Spleen (tissue), 7 donors: ENCODE measurements at regions not wholly inside any gene's neighbourhood (a gene's known extent, or its start where the extent isn't known, plus 50 kb on each side); places are given as distances from the start of the nearest gene placed in this dataset.

ENCODE experiments used
- POLR2AphosphoS5 ChIP-seq, 3 donors: sonication (generic); formaldehyde crosslinking; IDR thresholded peaks; one replicate each; pipeline ENCODE4 v1.5.1; 2017; ENCODE audit warnings: antibody characterized with exemption in 3 of 3
- TF ChIP-seq, protein P1 (sequence below), 11 experiments: fragments of 200-600 bp in 7 of 11; fragments of 450-650 bp in 4 of 11; sonication (generic) in 4 of 11; IDR thresholded peaks in 8 of 11; conservative IDR thresholded peaks in 3 of 11; 1 replicate in 7 of 11; 2 replicates in 4 of 11; pipeline versions ENCODE4 v1.4.0 to v1.8.0; 2016 to 2021; ENCODE audit warnings: antibody characterized with exemption in 11 of 11, inconsistent platforms in 4 of 11, mild to moderate bottlenecking in 1 of 11
- donor health status: DM: no; HTN: no; CAD: no; lungs with moderate emphysema.
- donor health status: DM: no; HTN: no; CAD: no.
- donor health status: DM: no; HTN: no; CAD: no.

DNA sequence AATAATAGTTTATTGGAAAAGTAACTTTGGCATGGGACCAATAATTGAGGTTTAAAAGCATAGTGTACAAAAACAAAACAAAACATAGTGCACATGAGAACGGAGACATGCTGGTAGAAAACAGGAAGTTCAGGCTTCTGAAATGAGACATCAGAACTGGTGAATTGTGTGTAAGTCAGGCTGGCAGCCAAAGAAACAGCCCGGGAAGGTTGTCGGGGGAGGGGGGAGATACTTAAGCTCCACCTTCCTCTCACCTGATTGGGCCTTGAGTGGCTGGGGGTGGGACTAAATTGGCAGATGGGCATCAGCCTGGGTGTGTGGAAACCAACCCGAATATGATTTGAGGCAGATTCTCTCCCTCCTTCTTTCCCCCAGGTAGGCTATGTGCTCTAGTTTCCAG lies 256.3 kb downstream of the SMARCA2 start:
- TF ChIP-seq, protein P1, sequence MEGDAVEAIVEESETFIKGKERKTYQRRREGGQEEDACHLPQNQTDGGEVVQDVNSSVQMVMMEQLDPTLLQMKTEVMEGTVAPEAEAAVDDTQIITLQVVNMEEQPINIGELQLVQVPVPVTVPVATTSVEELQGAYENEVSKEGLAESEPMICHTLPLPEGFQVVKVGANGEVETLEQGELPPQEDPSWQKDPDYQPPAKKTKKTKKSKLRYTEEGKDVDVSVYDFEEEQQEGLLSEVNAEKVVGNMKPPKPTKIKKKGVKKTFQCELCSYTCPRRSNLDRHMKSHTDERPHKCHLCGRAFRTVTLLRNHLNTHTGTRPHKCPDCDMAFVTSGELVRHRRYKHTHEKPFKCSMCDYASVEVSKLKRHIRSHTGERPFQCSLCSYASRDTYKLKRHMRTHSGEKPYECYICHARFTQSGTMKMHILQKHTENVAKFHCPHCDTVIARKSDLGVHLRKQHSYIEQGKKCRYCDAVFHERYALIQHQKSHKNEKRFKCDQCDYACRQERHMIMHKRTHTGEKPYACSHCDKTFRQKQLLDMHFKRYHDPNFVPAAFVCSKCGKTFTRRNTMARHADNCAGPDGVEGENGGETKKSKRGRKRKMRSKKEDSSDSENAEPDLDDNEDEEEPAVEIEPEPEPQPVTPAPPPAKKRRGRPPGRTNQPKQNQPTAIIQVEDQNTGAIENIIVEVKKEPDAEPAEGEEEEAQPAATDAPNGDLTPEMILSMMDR (IDR thresholded peaks at IDR 0.05 in 8 of 11, conservative IDR thresholded peaks at IDR 0.05 in 3 of 11): no peak
- no peak for TF ChIP-seq POLR2AphosphoS5 (IDR thresholded peaks at IDR 0.05)
